Activated CD8-positive, alpha-beta memory T cell treated with anti-CD3 and anti-CD28 coated beads for 48 hours (primary cell): ENCODE measurements at regions not wholly inside any gene's neighbourhood (a gene's known extent, or its start where the extent isn't known, plus 50 kb on each side); places are given as distances from the start of the nearest gene placed in this dataset.

Experiments used
- DNase-seq, 3 experiments: peaks; one replicate each; pipeline ENCODE4 v3.0.0-alpha.2; 2020; ENCODE audit warnings: low read depth in 2 of 3, low spot score in 2 of 3

- DNase-seq, result no peak
Measured at GRCh38 chr2:129887688-129888266, 91.7 kb upstream of the RAB6C start.

GRCh38 chr2:129888461-129888860 is 91.0 kb upstream of the RAB6C start:
- no peak for DNase-seq

- DNase-seq, result no peak
Measured at GRCh38 chr2:129888896-129889295, 90.6 kb upstream of the RAB6C start.

- DNase-seq, result no peak
Measured at GRCh38 chr2:129891341-129892320, 87.8 kb upstream of the RAB6C start.

- DNase-seq, result no peak
Measured at GRCh38 chr2:129892360-129892759, 87.1 kb upstream of the RAB6C start.

- DNase-seq, result no peak
Measured at GRCh38 chr2:129892773-129893172, 86.7 kb upstream of the RAB6C start.

- DNase-seq, result no peak
Measured at GRCh38 chr2:129893244-129893643, 86.2 kb upstream of the RAB6C start.

- DNase-seq, result no peak
Measured at GRCh38 chr2:129894616-129895015, 84.8 kb upstream of the RAB6C start.

- no peak for DNase-seq
Measured at GRCh38 chr2:129895061-129895460, 84.4 kb upstream of the RAB6C start.

- DNase-seq, result no peak
Measured at GRCh38 chr2:129895526-129896082, 83.9 kb upstream of the RAB6C start.

- no peak for DNase-seq
Measured at GRCh38 chr2:129896226-129897100, 83.0 kb upstream of the RAB6C start.

GRCh38 chr2:129901754-129902415 is 77.6 kb upstream of the RAB6C start:
- DNase-seq, result no peak

- no peak for DNase-seq
Measured at GRCh38 chr2:129902731-129903585, 76.5 kb upstream of the RAB6C start.

- DNase-seq, result no peak
Measured at GRCh38 chr2:129903586-129904425, 75.7 kb upstream of the RAB6C start.

GRCh38 chr2:129904532-129905446 is 74.7 kb upstream of the RAB6C start:
- no peak for DNase-seq

- DNase-seq, result no peak
Measured at GRCh38 chr2:129905664-129906081, 73.8 kb upstream of the RAB6C start.

GRCh38 chr2:129906139-129906860 is 73.2 kb upstream of the RAB6C start:
- no peak for DNase-seq
